GM12878 (cell line): ENCODE measurements at regions not wholly inside any gene's neighbourhood (a gene's known extent, or its start where the extent isn't known, plus 50 kb on each side); places are given as distances from the start of the nearest gene placed in this dataset.

ENCODE experiments used
- ATAC-seq: fragments of 200-7000 bp; cut with Tn5 transposase; 3 replicates; pipeline ENCODE4 v1.9.1; 2020; ENCODE audit warnings: mild to moderate bottlenecking, moderate library complexity
- BruUV-seq: library from RNA; stranded (reverse); fragments of 400-500 nt; replicated peaks from 2 replicates; lab custom pipeline; 2021; lab: Mats Ljungman, UMichigan
- CTCF ChIA-PET: fragments of 300-600 bp; sonication (Branson Sonifier 250); formaldehyde crosslinking; extraction: SDS; loops from one replicate; lab custom pipeline; 2021; ENCODE audit warnings: inconsistent platforms; lab: Yijun Ruan, JAX
- POLR2A ChIA-PET: fragments of 350-600 bp; formaldehyde crosslinking; extraction: SDS; loops from one replicate; lab custom pipeline; 2021; ENCODE audit warnings: inconsistent platforms; lab: Charles Lee
- RAD21 ChIA-PET: fragments of 300-600 bp; sonication (Branson Sonifier 250); formaldehyde crosslinking; loops from one replicate; lab custom pipeline; 2023; ENCODE audit warnings: antibody characterized with exemption; ENCODE audit not compliant: unreplicated experiment; lab: Charles Lee
- SMC1A ChIA-PET: fragments of 300-600 bp; sonication (Branson Sonifier 250); formaldehyde crosslinking; loops from one replicate; lab custom pipeline; 2023; ENCODE audit not compliant: unreplicated experiment, uncharacterized antibody; lab: Charles Lee
- DNase-seq: peaks from one replicate; pipeline ENCODE4 v3.0.0-alpha.2; 2011; ENCODE audit warnings: low read depth, low spot score
- FAIRE-seq: peaks from 3 replicates; lab custom pipeline; 2011; peaks lifted over from hg19 to GRCh38; lab: Jason Lieb, UNC
- H2AFZ ChIP-seq: 2 replicates; pipeline ENCODE4 v1.6.0; 2011; ENCODE audit warnings: low read depth, low read length, control low read depth; ENCODE audit not compliant: control insufficient read depth
- H3K27ac ChIP-seq: 2 replicates; pipeline ENCODE4 v1.5.1; 2011; ENCODE audit warnings: control low read depth; ENCODE audit not compliant: control insufficient read depth, insufficient read depth
- H3K27me3 ChIP-seq, 2 experiments: replicated peaks in 1 of 2; 2 replicates each; pipeline versions ENCODE4 v1.6.0 to v1.6.1; 2011; ENCODE audit warnings: low read length in 1 of 2; ENCODE audit not compliant: control insufficient read depth in 2 of 2, insufficient read depth in 2 of 2
- H3K36me3 ChIP-seq, 2 experiments: 2 replicates each; pipeline ENCODE4 v1.5.1; 2011; ENCODE audit warnings: low read length in 1 of 2; ENCODE audit not compliant: control insufficient read depth in 2 of 2, insufficient read depth in 2 of 2
- H3K4me1 ChIP-seq: 2 replicates; pipeline ENCODE4 v1.6.1; 2011; ENCODE audit warnings: mild to moderate bottlenecking, low read length, moderate library complexity, mixed read lengths; ENCODE audit not compliant: control insufficient read depth, insufficient read depth
- H3K4me2 ChIP-seq: 2 replicates; pipeline ENCODE4 v1.6.0; 2011; ENCODE audit warnings: control low read depth; ENCODE audit not compliant: control insufficient read depth, insufficient read depth
- H3K4me3 ChIP-seq: fragments of 200-600 bp; sonication (generic); 2 replicates; pipeline ENCODE4 v1.5.1; 2016
- H3K79me2 ChIP-seq: 2 replicates; pipeline ENCODE4 v1.6.0; 2011; ENCODE audit warnings: low read length; ENCODE audit not compliant: control insufficient read depth, insufficient read depth
- H3K9ac ChIP-seq: 2 replicates; pipeline ENCODE4 v1.8.0; 2011; ENCODE audit warnings: low read length, control low read depth, mixed read lengths; ENCODE audit not compliant: control insufficient read depth, insufficient read depth
- H3K9me3 ChIP-seq: replicated peaks from 3 replicates; pipeline ENCODE4 v1.5.1; 2011; ENCODE audit warnings: mild to moderate bottlenecking, low read length; ENCODE audit not compliant: control insufficient read depth, insufficient read depth
- H4K20me1 ChIP-seq: 2 replicates; pipeline ENCODE4 v1.6.0; 2011; ENCODE audit not compliant: control insufficient read depth, insufficient read depth
- NFYB ChIP-seq: IDR thresholded peaks from 2 replicates; pipeline ENCODE4 v1.6.1; 2011; ENCODE audit warnings: low read depth, mild to moderate bottlenecking, low read length, improper control_type of control experiment, moderate library complexity; ENCODE audit not compliant: insufficient read depth
- NR2C2 ChIP-seq: IDR thresholded peaks from 2 replicates; pipeline ENCODE4 v1.6.1; 2011; ENCODE audit warnings: borderline replicate concordance, low read depth; ENCODE audit not compliant: control insufficient read depth, insufficient read length
- RFX5 ChIP-seq: IDR thresholded peaks from 2 replicates; pipeline ENCODE4 v1.6.1; 2011; ENCODE audit warnings: low read depth, low read length, improper control_type of control experiment
- SMAD5 ChIP-seq: IDR thresholded peaks from 2 replicates; pipeline ENCODE4 v1.6.1; 2016; ENCODE audit warnings: antibody characterized with exemption, low read depth
- SMC3 ChIP-seq: IDR thresholded peaks from 2 replicates; pipeline ENCODE4 v1.6.1; 2011; ENCODE audit warnings: low read length, improper control_type of control experiment, borderline replicate concordance
- STAT1 ChIP-seq: fragments of 450-650 bp; conservative IDR thresholded peaks from 2 replicates; pipeline ENCODE4 v1.6.1; 2014; ENCODE audit warnings: antibody characterized with exemption, mild to moderate bottlenecking
- TCF12 ChIP-seq: IDR thresholded peaks from 2 replicates; pipeline ENCODE4 v1.6.1; 2011; ENCODE audit warnings: low read depth, mild to moderate bottlenecking, low read length
- ZNF24 ChIP-seq: fragments of 450-650 bp; IDR thresholded peaks from 2 replicates; pipeline ENCODE4 v1.6.1; 2017; ENCODE audit warnings: antibody characterized with exemption, mild to moderate bottlenecking
- WGBS: methylation state at CpG from one replicate; pipeline ENCODE4 v1.1.6; 2016; ENCODE audit warnings: low lambda C conversion rate; ENCODE audit not compliant: insufficient replicate concordance, insufficient coverage; ENCODE audit errors: missing lambda C conversion rate; 5-methylcytosine and 5-hydroxymethylcytosine counted together
- in situ Hi-C: fragments of 300-500 bp; cut with MboI; formaldehyde crosslinking; loops from 9 replicates; pipeline ENCODE4 v1.14.3; 2018; ENCODE audit warnings: mixed read lengths
- intact Hi-C: fragments of 100-400 bp; cut with micrococcal nuclease; formaldehyde crosslinking; loops from one replicate; pipeline ENCODE4 v1.14.2; 2022; ENCODE audit not compliant: unreplicated experiment

- TF ChIP-seq RFX5 = no peak
- TF ChIP-seq NR2C2 = no peak
- no peak for TF ChIP-seq NFYB
These were observed 509.6 kb downstream of the MRPL39 start (continued) for GRCh38 chr21:25097648-25098047.

- POLR2A ChIA-PET = no interaction called here
- no peaks in the 10 kb centered on the region for H3K4me1 ChIP-seq
- H4K20me1 ChIP-seq = no peaks in the 10 kb centered on the region
- intact Hi-C loops (no loop called here), in situ Hi-C loops (no loop called here)
- no peak overlapping the region for H2AFZ ChIP-seq
- H3K4me3 ChIP-seq = no peak overlapping the region
- no peaks in the 10 kb centered on the region for H3K27me3 ChIP-seq
- no TSS peak for BruUV-seq
- H3K79me2 ChIP-seq = no peaks in the 10 kb centered on the region
- RAD21 ChIA-PET = no interaction called here
- TF ChIP-seq TCF12 (no peak), ZNF24 (peak; percentile 87)
- H3K4me2 ChIP-seq = no peak overlapping the region
- ATAC-seq (no peak), DNase-seq (no peak), FAIRE-seq (no peak)
- no peaks in the 10 kb centered on the region for H3K36me3 ChIP-seq
- no peak overlapping the region for H3K9ac ChIP-seq
- WGBS = 4% methylated on average over 1 of the region's 1 CpG
- CTCF ChIA-PET = no interaction called here
- peaks cover 5% of the 10 kb centered on the region for H3K9me3 ChIP-seq
- H3K27ac ChIP-seq = no peak overlapping the region
- SMC1A ChIA-PET = no interaction called here
These were observed 512.6 kb downstream of the MRPL39 start for GRCh38 chr21:25094695-25095094.

- H3K27me3 ChIP-seq = no peaks in the 10 kb centered on the region
These were observed 514.8 kb downstream of the MRPL39 start for GRCh38 chr21:25092441-25093011.

More at GRCh38 chr21:25092441-25093011, 514.8 kb downstream of the MRPL39 start:
- ChIA-PET SMC1A (no interaction called here), POLR2A (no interaction called here), RAD21 (no interaction called here), CTCF (no interaction called here)
- ATAC-seq (no peak), DNase-seq (no peak), FAIRE-seq (no peak)
- Histone ChIP-seq H3K9me3 (peaks cover 5% of the 10 kb centered on the region), H3K36me3 (no peaks in the 10 kb centered on the region), H4K20me1 (no peaks in the 10 kb centered on the region), H3K27ac (no peak overlapping the region), H3K4me2 (no peak overlapping the region), H3K79me2 (no peaks in the 10 kb centered on the region), H3K4me1 (no peaks in the 10 kb centered on the region), H3K9ac (no peak overlapping the region), H2AFZ (no peak overlapping the region), H3K4me3 (no peak overlapping the region)
- TF ChIP-seq SMC3 (no peak), SMAD5 (no peak), STAT1 (no peak)
- intact Hi-C loops (no loop called here), in situ Hi-C loops (no loop called here)
- no TSS peak for BruUV-seq
- 29% methylated on average over 8 of the region's 8 CpGs for WGBS
